Neural crest cell (in vitro differentiated cells): ENCODE measurements at regions not wholly inside any gene's neighbourhood (a gene's known extent, or its start where the extent isn't known, plus 50 kb on each side); places are given as distances from the start of the nearest gene placed in this dataset.

Experiments used
- DNase-seq: peaks from one replicate; pipeline ENCODE4 v3.0.0; 2021; ENCODE audit warnings: low read depth, mixed read lengths, low spot score
- H3K27ac Mint-ChIP-seq: one replicate; pipeline ENCODE4 v1.8.0; 2021; ENCODE audit warnings: mild to moderate bottlenecking, mixed read lengths; ENCODE audit not compliant: unreplicated experiment
- H3K27me3 Mint-ChIP-seq: 2 replicates; pipeline ENCODE4 v1.8.0; 2021; ENCODE audit warnings: low read depth, mild to moderate bottlenecking, mixed read lengths
- H3K36me3 Mint-ChIP-seq: 2 replicates; pipeline ENCODE4 v1.8.0; 2021; ENCODE audit warnings: low read depth, mild to moderate bottlenecking, mixed read lengths
- H3K4me1 Mint-ChIP-seq: 2 replicates; pipeline ENCODE4 v1.8.0; 2021; ENCODE audit warnings: mixed read lengths
- H3K4me3 Mint-ChIP-seq: one replicate; pipeline ENCODE4 v1.8.0; 2021; ENCODE audit warnings: mild to moderate bottlenecking, mixed read lengths
- H3K9me3 Mint-ChIP-seq: 2 replicates; pipeline ENCODE4 v1.8.0; 2021; ENCODE audit warnings: mixed read lengths
- TF ChIP-seq, protein P1 (sequence below): fragments of 200-600 bp; sonication (generic); conservative IDR thresholded peaks from 2 replicates; pipeline ENCODE4 v1.5.0; 2021; ENCODE audit warnings: antibody characterized with exemption, mild to moderate bottlenecking

- H3K27ac Mint-ChIP-seq: no peak overlapping the region
- H3K36me3 Mint-ChIP-seq: no peaks in the 10 kb centered on the region
- TF ChIP-seq, protein P1, sequence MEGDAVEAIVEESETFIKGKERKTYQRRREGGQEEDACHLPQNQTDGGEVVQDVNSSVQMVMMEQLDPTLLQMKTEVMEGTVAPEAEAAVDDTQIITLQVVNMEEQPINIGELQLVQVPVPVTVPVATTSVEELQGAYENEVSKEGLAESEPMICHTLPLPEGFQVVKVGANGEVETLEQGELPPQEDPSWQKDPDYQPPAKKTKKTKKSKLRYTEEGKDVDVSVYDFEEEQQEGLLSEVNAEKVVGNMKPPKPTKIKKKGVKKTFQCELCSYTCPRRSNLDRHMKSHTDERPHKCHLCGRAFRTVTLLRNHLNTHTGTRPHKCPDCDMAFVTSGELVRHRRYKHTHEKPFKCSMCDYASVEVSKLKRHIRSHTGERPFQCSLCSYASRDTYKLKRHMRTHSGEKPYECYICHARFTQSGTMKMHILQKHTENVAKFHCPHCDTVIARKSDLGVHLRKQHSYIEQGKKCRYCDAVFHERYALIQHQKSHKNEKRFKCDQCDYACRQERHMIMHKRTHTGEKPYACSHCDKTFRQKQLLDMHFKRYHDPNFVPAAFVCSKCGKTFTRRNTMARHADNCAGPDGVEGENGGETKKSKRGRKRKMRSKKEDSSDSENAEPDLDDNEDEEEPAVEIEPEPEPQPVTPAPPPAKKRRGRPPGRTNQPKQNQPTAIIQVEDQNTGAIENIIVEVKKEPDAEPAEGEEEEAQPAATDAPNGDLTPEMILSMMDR: no peak
- no peak overlapping the region for H3K4me3 Mint-ChIP-seq
- H3K27me3 Mint-ChIP-seq: no peaks in the 10 kb centered on the region
- H3K4me1 Mint-ChIP-seq: peaks cover 5% of the 10 kb centered on the region
- peaks cover 6% of the 10 kb centered on the region for H3K9me3 Mint-ChIP-seq
- DNase-seq: no peak
These were observed 121.2 kb downstream of the SPATA19 start for GRCh38 chr11:133724116-133724515.

GRCh38 chr11:133723056-133723455 is 122.3 kb downstream of the SPATA19 start:
- Mint-ChIP-seq H3K36me3 (no peaks in the 10 kb centered on the region), H3K9me3 (peaks cover 6% of the 10 kb centered on the region), H3K27ac (no peak overlapping the region), H3K4me3 (no peak overlapping the region), H3K27me3 (no peaks in the 10 kb centered on the region), H3K4me1 (peaks cover 5% of the 10 kb centered on the region)
- DNase-seq: no peak
- TF ChIP-seq, protein P1: no peak

- Mint-ChIP-seq H3K36me3 (no peaks in the 10 kb centered on the region), H3K4me1 (peaks cover 6% of the 10 kb centered on the region), H3K9me3 (peaks cover 6% of the 10 kb centered on the region), H3K27ac (no peak overlapping the region), H3K4me3 (no peak overlapping the region), H3K27me3 (no peaks in the 10 kb centered on the region)
- TF ChIP-seq, protein P1: no peak
- DNase-seq: no peak
These were observed 124.4 kb downstream of the SPATA19 start for GRCh38 chr11:133720951-133721350.

- H3K4me1 Mint-ChIP-seq: peaks cover 10% of the 10 kb centered on the region
These were observed 125.6 kb downstream of the SPATA19 start for GRCh38 chr11:133719532-133720235.

GRCh38 chr11:133718831-133719230 is 126.5 kb downstream of the SPATA19 start:
- H3K27ac Mint-ChIP-seq: no peak overlapping the region
- H3K4me1 Mint-ChIP-seq: peaks cover 10% of the 10 kb centered on the region
- no peak for DNase-seq
- H3K36me3 Mint-ChIP-seq: no peaks in the 10 kb centered on the region
- H3K9me3 Mint-ChIP-seq: peaks cover 4% of the 10 kb centered on the region
- H3K4me3 Mint-ChIP-seq: no peak overlapping the region
- no peaks in the 10 kb centered on the region for H3K27me3 Mint-ChIP-seq
- TF ChIP-seq, protein P1: no peak

More at GRCh38 chr11:133719532-133720235, 125.6 kb downstream of the SPATA19 start:
- Mint-ChIP-seq H3K27me3 (no peaks in the 10 kb centered on the region), H3K9me3 (peaks cover 4% of the 10 kb centered on the region), H3K27ac (no peak overlapping the region), H3K36me3 (no peaks in the 10 kb centered on the region), H3K4me3 (no peak overlapping the region)
- no peak for DNase-seq
- TF ChIP-seq, protein P1: no peak
